Stomach smooth muscle (tissue), 2 donors: ENCODE measurements at regions not wholly inside any gene's neighbourhood (a gene's known extent, or its start where the extent isn't known, plus 50 kb on each side); places are given as distances from the start of the nearest gene placed in this dataset.
"Not testable (repeated sequence)": the region's sequence is repeated elsewhere in the genome, so short reads cannot be mapped to it uniquely, and the experiment has no call there.

Experiments used
- H3K27ac ChIP-seq: one replicate; pipeline ENCODE4 v1.7.0; 2013; ENCODE audit warnings: mild to moderate bottlenecking, low read length, inconsistent platforms
- H3K27me3 ChIP-seq, 2 donors: one replicate each; pipeline ENCODE4 v1.7.0; 2013; ENCODE audit warnings: low read length in 2 of 2; ENCODE audit not compliant: insufficient read depth in 2 of 2, control insufficient read depth in 1 of 2
- H3K36me3 ChIP-seq, 2 donors: one replicate each; pipeline ENCODE4 v1.7.0; 2013; ENCODE audit warnings: low read length in 2 of 2; ENCODE audit not compliant: control insufficient read depth in 2 of 2, insufficient read depth in 2 of 2
- H3K4me1 ChIP-seq: one replicate; pipeline ENCODE4 v1.7.0; 2013; ENCODE audit warnings: low read length; ENCODE audit not compliant: control insufficient read depth, insufficient read depth
- H3K4me3 ChIP-seq, 2 donors: one replicate each; pipeline ENCODE4 v1.7.0; 2013; ENCODE audit warnings: low read length in 2 of 2
- H3K9ac ChIP-seq, 2 donors: one replicate each; pipeline ENCODE4 v1.7.0; 2013; ENCODE audit warnings: low read length in 2 of 2, mild to moderate bottlenecking in 1 of 2
- H3K9me3 ChIP-seq, 2 donors: one replicate each; pipeline ENCODE4 v1.7.0; 2013; ENCODE audit warnings: low read length in 2 of 2; ENCODE audit not compliant: control insufficient read depth in 2 of 2
- donor health status: healthy.
- donor health status: Pancreatic carcinoma.

GRCh38 chr19:28057026-28057425 lies 1155.9 kb downstream of the UQCRFS1 start:
- H3K4me1 ChIP-seq, H3K27me3 ChIP-seq, H3K27ac ChIP-seq, H3K36me3 ChIP-seq, H3K4me3 ChIP-seq, H3K9ac ChIP-seq: not testable (repeated sequence)
- H3K9me3 ChIP-seq = peaks cover 4 to 15% of the 10 kb centered on the region in 2 donors

DNA sequence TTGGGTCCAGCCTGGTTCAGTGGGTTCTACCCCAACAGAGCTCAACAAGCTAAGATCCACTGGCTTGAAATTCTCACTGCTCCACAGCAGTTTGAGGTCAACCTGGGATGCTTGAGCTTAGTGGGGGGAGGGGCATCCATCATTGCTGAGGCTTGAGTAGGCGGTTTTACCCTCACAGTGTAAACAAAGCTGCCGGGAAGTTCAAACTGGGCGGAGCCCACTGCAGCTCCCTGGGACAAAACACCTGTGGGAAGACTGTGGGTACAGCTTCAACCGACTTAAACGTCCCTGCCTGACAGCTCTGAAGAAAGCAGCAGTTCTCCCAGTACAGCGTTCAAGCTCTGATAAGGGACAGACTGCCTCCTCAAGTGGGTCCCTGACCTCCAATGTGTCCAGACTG lies 1161.9 kb downstream of the UQCRFS1 start:
- Histone ChIP-seq H3K4me3 (no peak overlapping the region), H3K9me3 (no peaks in the 10 kb centered on the region), H3K36me3 (no peaks in the 10 kb centered on the region), H3K9ac (no peak overlapping the region), H3K4me1 (no peaks in the 10 kb centered on the region), H3K27me3 (no peaks in the 10 kb centered on the region), H3K27ac (no peak overlapping the region)

GRCh38 chr19:28049875-28050274 lies 1163.1 kb downstream of the UQCRFS1 start:
- Histone ChIP-seq H3K4me3 (no peak overlapping the region), H3K9me3 (no peaks in the 10 kb centered on the region), H3K4me1 (no peaks in the 10 kb centered on the region), H3K36me3 (no peaks in the 10 kb centered on the region), H3K27ac (no peak overlapping the region), H3K27me3 (no peaks in the 10 kb centered on the region), H3K9ac (no peak overlapping the region)

- H3K27ac ChIP-seq = no peak overlapping the region
- H3K9me3 ChIP-seq = no peaks in the 10 kb centered on the region
- H3K4me1 ChIP-seq = no peaks in the 10 kb centered on the region
- no peak overlapping the region for H3K4me3 ChIP-seq
- no peaks in the 10 kb centered on the region for H3K27me3 ChIP-seq
- no peaks in the 10 kb centered on the region for H3K36me3 ChIP-seq
- no peak overlapping the region for H3K9ac ChIP-seq
These were observed 1166.0 kb downstream of the UQCRFS1 start for GRCh38 chr19:28046932-28047331.

GRCh38 chr19:28045621-28046020 lies 1167.3 kb downstream of the UQCRFS1 start:
- no peaks in the 10 kb centered on the region for H3K27me3 ChIP-seq
- peaks cover 0 to 5% of the 10 kb centered on the region in 2 donors for H3K9me3 ChIP-seq
- no peak overlapping the region for H3K9ac ChIP-seq
- H3K4me1 ChIP-seq = no peaks in the 10 kb centered on the region
- no peak overlapping the region for H3K4me3 ChIP-seq
- no peaks in the 10 kb centered on the region for H3K36me3 ChIP-seq
- H3K27ac ChIP-seq = no peak overlapping the region

DNA sequence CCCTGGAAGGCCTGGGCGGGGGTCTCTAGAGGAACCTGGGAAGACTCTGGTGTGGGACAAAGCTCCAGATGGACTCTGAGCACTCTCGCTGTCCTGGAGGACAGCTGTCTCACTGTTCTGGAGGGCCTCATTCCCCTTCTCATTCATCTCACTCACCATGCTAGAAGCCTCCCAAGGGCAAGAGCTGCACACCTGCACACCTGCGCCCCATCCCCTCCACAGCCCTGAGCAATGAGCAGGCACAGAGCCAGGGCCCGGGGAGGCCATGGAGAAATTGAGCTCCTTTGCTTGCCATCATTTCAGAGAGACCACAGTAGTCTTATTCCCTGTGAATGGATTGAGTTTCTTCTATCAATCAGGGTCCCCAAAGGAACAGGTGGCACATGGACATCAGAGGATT lies 1168.5 kb downstream of the UQCRFS1 start:
- H3K36me3 ChIP-seq = no peaks in the 10 kb centered on the region
- no peak overlapping the region for H3K9ac ChIP-seq
- H3K27me3 ChIP-seq = no peaks in the 10 kb centered on the region
- H3K9me3 ChIP-seq = peaks cover 0 to 5% of the 10 kb centered on the region in 2 donors
- H3K4me1 ChIP-seq = no peaks in the 10 kb centered on the region
- no peak overlapping the region for H3K27ac ChIP-seq
- H3K4me3 ChIP-seq = no peak overlapping the region

- Histone ChIP-seq H3K27me3 (no peaks in the 10 kb centered on the region), H3K9ac (no peak overlapping the region), H3K9me3 (peaks cover 0 to 5% of the 10 kb centered on the region in 2 donors)
These were observed 1170.4 kb downstream of the UQCRFS1 start for GRCh38 chr19:28042516-28042915.

GRCh38 chr19:28039677-28040381 lies 1173.1 kb downstream of the UQCRFS1 start:
- no peaks in the 10 kb centered on the region for H3K36me3 ChIP-seq
- H3K9ac ChIP-seq = no peak overlapping the region
- H3K4me1 ChIP-seq = no peaks in the 10 kb centered on the region
- no peak overlapping the region for H3K27ac ChIP-seq
- peaks cover 0 to 5% of the 10 kb centered on the region in 2 donors for H3K9me3 ChIP-seq
- H3K4me3 ChIP-seq = no peak overlapping the region
- H3K27me3 ChIP-seq = no peaks in the 10 kb centered on the region

More at GRCh38 chr19:28042516-28042915, 1170.4 kb downstream of the UQCRFS1 start:
- Histone ChIP-seq H3K4me1 (no peaks in the 10 kb centered on the region), H3K36me3 (no peaks in the 10 kb centered on the region), H3K27ac (no peak overlapping the region), H3K4me3 (no peak overlapping the region)

- no peaks in the 10 kb centered on the region for H3K4me1 ChIP-seq
- H3K9me3 ChIP-seq = peaks cover 0 to 8% of the 10 kb centered on the region in 2 donors
- no peak overlapping the region for H3K4me3 ChIP-seq
- no peaks in the 10 kb centered on the region for H3K36me3 ChIP-seq
- H3K9ac ChIP-seq = no peak overlapping the region
- H3K27ac ChIP-seq = no peak overlapping the region
- H3K27me3 ChIP-seq = no peaks in the 10 kb centered on the region
These were observed 1175.8 kb downstream of the UQCRFS1 start for GRCh38 chr19:28037186-28037585.

- no peak overlapping the region for H3K27ac ChIP-seq
- H3K27me3 ChIP-seq = no peaks in the 10 kb centered on the region
- H3K4me3 ChIP-seq = no peak overlapping the region
- H3K36me3 ChIP-seq = no peaks in the 10 kb centered on the region
- H3K9ac ChIP-seq = no peak overlapping the region
- H3K4me1 ChIP-seq = no peaks in the 10 kb centered on the region
- H3K9me3 ChIP-seq = peaks cover 0 to 6% of the 10 kb centered on the region in 2 donors
These were observed 1176.5 kb downstream of the UQCRFS1 start for GRCh38 chr19:28036486-28036885.

DNA sequence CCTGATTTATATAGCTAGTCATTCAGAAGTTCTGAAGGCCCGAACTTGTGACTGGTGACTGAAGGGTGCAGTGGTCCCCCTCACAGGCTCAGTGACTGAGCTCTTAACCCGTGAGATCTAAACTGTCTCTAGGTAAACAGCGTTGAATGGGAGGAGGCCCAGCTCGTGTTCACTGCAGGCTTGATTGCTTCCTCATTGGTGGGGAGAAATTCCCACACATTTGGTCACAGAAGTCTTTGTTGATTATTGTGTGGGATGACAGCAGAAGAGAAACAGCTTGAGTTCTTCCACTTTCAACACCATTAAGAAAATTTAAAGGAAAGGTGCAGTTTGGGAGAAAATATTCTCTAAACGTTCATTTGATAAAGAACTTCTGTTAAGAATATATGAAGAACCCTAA lies 1178.0 kb downstream of the UQCRFS1 start:
- peaks cover 0 to 2% of the 10 kb centered on the region in 2 donors for H3K9me3 ChIP-seq
- H3K9ac ChIP-seq = no peak overlapping the region
- H3K27ac ChIP-seq = no peak overlapping the region
- H3K4me3 ChIP-seq = no peak overlapping the region
- no peaks in the 10 kb centered on the region for H3K36me3 ChIP-seq
- H3K27me3 ChIP-seq = no peaks in the 10 kb centered on the region
- no peaks in the 10 kb centered on the region for H3K4me1 ChIP-seq
